ENCODE measurements at regions not wholly inside any gene's neighbourhood (a gene's known extent, or its start where the extent isn't known, plus 50 kb on each side); places are given as distances from the start of the nearest gene placed in this dataset.

DNA sequence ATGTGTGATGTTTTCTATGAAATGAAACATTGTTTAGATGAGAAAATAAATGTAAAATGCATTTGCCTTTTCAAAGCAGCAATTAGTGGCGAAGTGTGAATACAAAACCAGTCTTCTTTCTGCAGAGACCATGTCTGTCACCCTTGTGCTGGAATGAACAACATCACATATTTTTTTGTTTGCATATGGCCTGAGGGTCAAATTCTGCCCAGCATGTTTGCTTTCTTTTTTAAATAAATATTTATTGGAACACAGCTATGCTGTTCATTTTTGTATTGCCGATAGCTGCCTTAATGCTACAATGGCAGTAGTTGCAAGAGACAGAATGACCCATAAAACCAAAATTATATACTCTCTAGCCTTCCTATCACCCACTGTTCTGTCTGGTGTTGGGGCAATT is 75.3 kb upstream of the SNRPN start:
- ATAC-seq: no peak
- Histone ChIP-seq H3K36me3 (ENCODE audit: control insufficient read depth in 1 of 2, insufficient read depth in 2 of 2, low read length in 2 of 2) (no peaks in the 10 kb centered on the region), H3K79me2 (ENCODE audit: insufficient read depth, low read length) (no peaks in the 10 kb centered on the region), H3K9me2 (ENCODE audit: insufficient read depth) (no peaks in the 10 kb centered on the region), H3K4me1 (ENCODE audit: control insufficient read depth in 1 of 2, insufficient read depth in 2 of 2, low read length in 2 of 2) (no peaks in the 10 kb centered on the region), H3K4me3 (replicated peaks in 1 of 2; ENCODE audit: low read depth in 1 of 2, low read length in 2 of 2) (no peak overlapping the region), H3K4me2 (ENCODE audit: low read length) (no peak overlapping the region), H4K20me1 (ENCODE audit: insufficient read depth) (no peaks in the 10 kb centered on the region), H3K27ac (ENCODE audit: low read depth, low read length) (no peak overlapping the region), H3K9me3 (ENCODE audit: control insufficient read depth in 1 of 2, insufficient read depth in 1 of 2, low read depth in 1 of 2, low read length in 2 of 2) (peaks cover 12 to 30% of the 10 kb centered on the region in 2 experiments; a peak in 2 of 4 replicates), H3K9ac (ENCODE audit: low read length) (no peak overlapping the region), H3K27me3 (ENCODE audit: insufficient read depth, low read length) (no peaks in the 10 kb centered on the region), H2AFZ (ENCODE audit: low read depth, low read length, poor library complexity, severe bottlenecking) (no peak overlapping the region)
- intact Hi-C loops (cut with micrococcal nuclease): no loop called here
- RAD21 ChIA-PET (ENCODE audit: low non-redundant PET in 1 of 2, low total read pairs in 2 of 2, uncharacterized antibody in 2 of 2, unreplicated experiment in 2 of 2): no interaction called here
- TF ChIP-seq SRF (IDR thresholded peaks at IDR 0.05; ENCODE audit: low read depth) (no peak), ATF3 (IDR thresholded peaks at IDR 0.05) (no peak), EZH2phosphoT487 (IDR thresholded peaks at IDR 0.05; ENCODE audit: borderline replicate concordance) (no peak)
- no peak for DNase-seq (ENCODE audit: low read depth, low spot score)
- BruUV-seq (replicated peaks): no TSS peak
- CTCF ChIA-PET: no interaction called here
- POLR2A ChIA-PET: no interaction called here

- POLR2A ChIA-PET: no interaction called here
- ATAC-seq (no peak), DNase-seq (ENCODE audit: low read depth, low spot score) (no peak)
- Histone ChIP-seq H3K79me2 (ENCODE audit: insufficient read depth, low read length) (no peaks in the 10 kb centered on the region), H3K4me3 (replicated peaks in 1 of 2; ENCODE audit: low read depth in 1 of 2, low read length in 2 of 2) (no peak overlapping the region), H4K20me1 (ENCODE audit: insufficient read depth) (no peaks in the 10 kb centered on the region), H2AFZ (ENCODE audit: low read depth, low read length, poor library complexity, severe bottlenecking) (no peak overlapping the region), H3K27ac (ENCODE audit: low read depth, low read length) (no peak overlapping the region), H3K36me3 (ENCODE audit: control insufficient read depth in 1 of 2, insufficient read depth in 2 of 2, low read length in 2 of 2) (no peaks in the 10 kb centered on the region), H3K9me2 (ENCODE audit: insufficient read depth) (no peaks in the 10 kb centered on the region), H3K9me3 (ENCODE audit: control insufficient read depth in 1 of 2, insufficient read depth in 1 of 2, low read depth in 1 of 2, low read length in 2 of 2) (peaks cover 9 to 34% of the 10 kb centered on the region in 2 experiments; a peak in 2 of 4 replicates), H3K4me2 (ENCODE audit: low read length) (no peak overlapping the region), H3K27me3 (ENCODE audit: insufficient read depth, low read length) (no peaks in the 10 kb centered on the region), H3K9ac (ENCODE audit: low read length) (no peak overlapping the region), H3K4me1 (ENCODE audit: control insufficient read depth in 1 of 2, insufficient read depth in 2 of 2, low read length in 2 of 2) (no peaks in the 10 kb centered on the region)
- RAD21 ChIA-PET (ENCODE audit: low non-redundant PET in 1 of 2, low total read pairs in 2 of 2, uncharacterized antibody in 2 of 2, unreplicated experiment in 2 of 2): no interaction called here
- BruUV-seq (replicated peaks): no TSS peak
- CTCF ChIA-PET: no interaction called here
- intact Hi-C loops (cut with micrococcal nuclease): no loop called here
- TF ChIP-seq CEBPB (IDR thresholded peaks at IDR 0.05; ENCODE audit: low read depth) (no peak), SP1 (IDR thresholded peaks at IDR 0.05; ENCODE audit: low read depth) (no peak), RAD21 (IDR thresholded peaks at IDR 0.05; ENCODE audit: low read depth) (no peak), EGR1 (IDR thresholded peaks at IDR 0.05; ENCODE audit: low read depth) (no peak), ZFX (IDR thresholded peaks at IDR 0.05) (no peak), ZNF274 (IDR thresholded peaks at IDR 0.05; ENCODE audit: low read depth, low read length) (no peak), YY1 (IDR thresholded peaks at IDR 0.05; ENCODE audit: extremely low read depth, insufficient replicate concordance, low read depth, low read length) (no peak), CBX3 (IDR thresholded peaks at IDR 0.05; ENCODE audit: low read depth) (no peak), POLR2AphosphoS5 (IDR thresholded peaks at IDR 0.05; ENCODE audit: low read depth, low read length) (no peak), POLR2A (IDR thresholded peaks at IDR 0.05; ENCODE audit: borderline replicate concordance, extremely low read depth, insufficient read depth, insufficient read length) (no peak), EZH2 (IDR thresholded peaks at IDR 0.05) (no peak), ZBTB33 (IDR thresholded peaks at IDR 0.05; ENCODE audit: extremely low read depth, insufficient replicate concordance, low read length) (no peak), ELF1 (IDR thresholded peaks at IDR 0.05; ENCODE audit: borderline replicate concordance, low read depth) (no peak), ATF3 (IDR thresholded peaks at IDR 0.05) (no peak)
- TF ChIP-seq, protein P1, sequence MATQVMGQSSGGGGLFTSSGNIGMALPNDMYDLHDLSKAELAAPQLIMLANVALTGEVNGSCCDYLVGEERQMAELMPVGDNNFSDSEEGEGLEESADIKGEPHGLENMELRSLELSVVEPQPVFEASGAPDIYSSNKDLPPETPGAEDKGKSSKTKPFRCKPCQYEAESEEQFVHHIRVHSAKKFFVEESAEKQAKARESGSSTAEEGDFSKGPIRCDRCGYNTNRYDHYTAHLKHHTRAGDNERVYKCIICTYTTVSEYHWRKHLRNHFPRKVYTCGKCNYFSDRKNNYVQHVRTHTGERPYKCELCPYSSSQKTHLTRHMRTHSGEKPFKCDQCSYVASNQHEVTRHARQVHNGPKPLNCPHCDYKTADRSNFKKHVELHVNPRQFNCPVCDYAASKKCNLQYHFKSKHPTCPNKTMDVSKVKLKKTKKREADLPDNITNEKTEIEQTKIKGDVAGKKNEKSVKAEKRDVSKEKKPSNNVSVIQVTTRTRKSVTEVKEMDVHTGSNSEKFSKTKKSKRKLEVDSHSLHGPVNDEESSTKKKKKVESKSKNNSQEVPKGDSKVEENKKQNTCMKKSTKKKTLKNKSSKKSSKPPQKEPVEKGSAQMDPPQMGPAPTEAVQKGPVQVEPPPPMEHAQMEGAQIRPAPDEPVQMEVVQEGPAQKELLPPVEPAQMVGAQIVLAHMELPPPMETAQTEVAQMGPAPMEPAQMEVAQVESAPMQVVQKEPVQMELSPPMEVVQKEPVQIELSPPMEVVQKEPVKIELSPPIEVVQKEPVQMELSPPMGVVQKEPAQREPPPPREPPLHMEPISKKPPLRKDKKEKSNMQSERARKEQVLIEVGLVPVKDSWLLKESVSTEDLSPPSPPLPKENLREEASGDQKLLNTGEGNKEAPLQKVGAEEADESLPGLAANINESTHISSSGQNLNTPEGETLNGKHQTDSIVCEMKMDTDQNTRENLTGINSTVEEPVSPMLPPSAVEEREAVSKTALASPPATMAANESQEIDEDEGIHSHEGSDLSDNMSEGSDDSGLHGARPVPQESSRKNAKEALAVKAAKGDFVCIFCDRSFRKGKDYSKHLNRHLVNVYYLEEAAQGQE (IDR thresholded peaks at IDR 0.05; ENCODE audit: low read depth): no peak
Observed at GRCh38 chr15:24880663-24881062, 74.1 kb upstream of the SNRPN start.
